ENCODE measurements at regions not wholly inside any gene's neighbourhood (a gene's known extent, or its start where the extent isn't known, plus 50 kb on each side); places are given as distances from the start of the nearest gene placed in this dataset.

GRCh38 chr3:106936337-106936736 is 440.9 kb upstream of the CCDC54 start:
- no peaks in the 10 kb centered on the region for H3K36me3 ChIP-seq
- 47 to 61% methylated on average over 4 of the region's 4 CpGs for WGBS, 2 donors
- intact Hi-C loops (cut with DNase I) = no loop called here
- no peak for DNase-seq
- no peak overlapping the region for H3K4me3 ChIP-seq (replicated peaks in 1 of 3)
- H3K27ac ChIP-seq = no peak overlapping the region
- H3K4me1 ChIP-seq = no peaks in the 10 kb centered on the region
- H3K27me3 ChIP-seq = no peaks in the 10 kb centered on the region
- TF ChIP-seq POLR2A (IDR thresholded peaks at IDR 0.05) = no peak
- TF ChIP-seq, protein P1, sequence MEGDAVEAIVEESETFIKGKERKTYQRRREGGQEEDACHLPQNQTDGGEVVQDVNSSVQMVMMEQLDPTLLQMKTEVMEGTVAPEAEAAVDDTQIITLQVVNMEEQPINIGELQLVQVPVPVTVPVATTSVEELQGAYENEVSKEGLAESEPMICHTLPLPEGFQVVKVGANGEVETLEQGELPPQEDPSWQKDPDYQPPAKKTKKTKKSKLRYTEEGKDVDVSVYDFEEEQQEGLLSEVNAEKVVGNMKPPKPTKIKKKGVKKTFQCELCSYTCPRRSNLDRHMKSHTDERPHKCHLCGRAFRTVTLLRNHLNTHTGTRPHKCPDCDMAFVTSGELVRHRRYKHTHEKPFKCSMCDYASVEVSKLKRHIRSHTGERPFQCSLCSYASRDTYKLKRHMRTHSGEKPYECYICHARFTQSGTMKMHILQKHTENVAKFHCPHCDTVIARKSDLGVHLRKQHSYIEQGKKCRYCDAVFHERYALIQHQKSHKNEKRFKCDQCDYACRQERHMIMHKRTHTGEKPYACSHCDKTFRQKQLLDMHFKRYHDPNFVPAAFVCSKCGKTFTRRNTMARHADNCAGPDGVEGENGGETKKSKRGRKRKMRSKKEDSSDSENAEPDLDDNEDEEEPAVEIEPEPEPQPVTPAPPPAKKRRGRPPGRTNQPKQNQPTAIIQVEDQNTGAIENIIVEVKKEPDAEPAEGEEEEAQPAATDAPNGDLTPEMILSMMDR (IDR thresholded peaks at IDR 0.05) = no peak
- H3K9me3 ChIP-seq = no peaks in the 10 kb centered on the region

DNA sequence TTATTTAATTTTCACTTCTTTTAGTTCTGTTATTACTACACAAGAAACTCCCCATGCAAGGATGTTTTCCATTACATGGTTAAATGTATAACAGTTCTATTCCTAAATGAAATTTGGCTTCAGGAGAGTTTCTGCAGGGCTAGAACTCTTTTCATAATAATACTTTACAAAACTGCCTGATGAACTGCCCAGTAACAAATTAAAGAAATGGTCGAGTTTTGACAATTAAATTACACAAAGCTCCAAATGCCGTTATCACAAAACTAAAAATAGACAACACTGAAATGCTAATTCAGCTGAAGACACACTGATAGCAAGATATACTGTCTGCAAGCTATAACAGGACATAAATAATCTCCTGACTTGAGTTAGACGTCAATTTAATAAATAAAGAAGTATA is 435.2 kb upstream of the CCDC54 start:
- no peaks in the 10 kb centered on the region for H3K36me3 ChIP-seq
- H3K27me3 ChIP-seq = no peaks in the 10 kb centered on the region
- no peaks in the 10 kb centered on the region for H3K4me1 ChIP-seq
- H3K4me3 ChIP-seq (replicated peaks in 1 of 3) = no peak overlapping the region
- TF ChIP-seq, protein P1 (IDR thresholded peaks at IDR 0.05) = no peak
- TF ChIP-seq POLR2A (IDR thresholded peaks at IDR 0.05) = no peak
- no peak overlapping the region for H3K27ac ChIP-seq
- H3K9me3 ChIP-seq = no peaks in the 10 kb centered on the region
- WGBS, 2 donors = 70 to 80% methylated on average over 3 of the region's 3 CpGs
- no peak for DNase-seq
- intact Hi-C loops (cut with DNase I) = no loop called here

GRCh38 chr3:106943071-106943470 is 434.2 kb upstream of the CCDC54 start:
- no peak for DNase-seq
- Histone ChIP-seq H3K27me3 (no peaks in the 10 kb centered on the region), H3K4me1 (no peaks in the 10 kb centered on the region), H3K4me3 (replicated peaks in 1 of 3) (no peak overlapping the region), H3K36me3 (no peaks in the 10 kb centered on the region), H3K27ac (no peak overlapping the region), H3K9me3 (no peaks in the 10 kb centered on the region)
- no peak for TF ChIP-seq POLR2A (IDR thresholded peaks at IDR 0.05)
- TF ChIP-seq, protein P1 (IDR thresholded peaks at IDR 0.05) = no peak
- intact Hi-C loops (cut with DNase I) = no loop called here

- TF ChIP-seq, protein P1 (IDR thresholded peaks at IDR 0.05) = no peak
- no peak for TF ChIP-seq POLR2A (IDR thresholded peaks at IDR 0.05)
- intact Hi-C loops (cut with DNase I) = no loop called here
- Histone ChIP-seq H3K4me3 (replicated peaks in 1 of 3) (no peak overlapping the region), H3K4me1 (no peaks in the 10 kb centered on the region), H3K27me3 (no peaks in the 10 kb centered on the region), H3K9me3 (no peaks in the 10 kb centered on the region), H3K36me3 (no peaks in the 10 kb centered on the region), H3K27ac (no peak overlapping the region)
- WGBS, 2 donors = 68 to 80% methylated on average over 6 of the region's 6 CpGs
- no peak for DNase-seq
Measured at GRCh38 chr3:106945435-106945834, 431.8 kb upstream of the CCDC54 start.

GRCh38 chr3:106946866-106947265 is 430.4 kb upstream of the CCDC54 start:
- DNase-seq = no peak
- H3K9me3 ChIP-seq = no peaks in the 10 kb centered on the region
- 64 to 70% methylated on average over 3 of the region's 3 CpGs for WGBS, 2 donors
- H3K27ac ChIP-seq = no peak overlapping the region
- H3K4me3 ChIP-seq (replicated peaks in 1 of 3) = no peak overlapping the region
- no peaks in the 10 kb centered on the region for H3K36me3 ChIP-seq
- intact Hi-C loops (cut with DNase I) = no loop called here
- H3K4me1 ChIP-seq = no peaks in the 10 kb centered on the region
- no peaks in the 10 kb centered on the region for H3K27me3 ChIP-seq
- TF ChIP-seq, protein P1 (IDR thresholded peaks at IDR 0.05) = no peak
- no peak for TF ChIP-seq POLR2A (IDR thresholded peaks at IDR 0.05)
